HCT116 (cell line): ENCODE measurements at regions not wholly inside any gene's neighbourhood (a gene's known extent, or its start where the extent isn't known, plus 50 kb on each side); places are given as distances from the start of the nearest gene placed in this dataset.

Source experiments
- ATAC-seq: fragments of 200-7000 bp; cut with Tn5 transposase; 2 replicates; pipeline ENCODE4 v1.9.1; 2020; ENCODE audit warnings: mild to moderate bottlenecking, moderate library complexity
- BruUV-seq: library from RNA; stranded (reverse); fragments of 400-500 nt; replicated peaks from 2 replicates; lab custom pipeline; 2021; lab: Mats Ljungman, UMichigan
- CTCF ChIA-PET: fragments of 300-600 bp; sonication (Branson Sonifier 250); formaldehyde crosslinking; loops from one replicate; lab custom pipeline; 2021; ENCODE audit warnings: antibody characterized with exemption; lab: Charles Lee
- POLR2A ChIA-PET: fragments of 300-600, 350-600 bp; sonication (Branson Sonifier 250); formaldehyde crosslinking; loops from one replicate; lab custom pipeline; 2021; ENCODE audit warnings: antibody characterized with exemption; lab: Charles Lee
- RAD21 ChIA-PET, 2 experiments: fragments of 300-600 bp; sonication (Branson Sonifier 250); formaldehyde crosslinking; loops; one replicate each; lab custom pipeline; 2023; ENCODE audit warnings: low total read pairs in 2 of 2; ENCODE audit not compliant: uncharacterized antibody in 2 of 2, unreplicated experiment in 2 of 2, low non-redundant PET in 1 of 2; lab: Charles Lee
- DNase-seq: peaks from one replicate; pipeline ENCODE4 v3.0.0-alpha.2; 2010; ENCODE audit warnings: low read depth, low spot score
- H2AFZ ChIP-seq: fragments of 200-600 bp; shearing (Covaris generic), sonication (generic); 2 replicates; pipeline ENCODE4 v1.6.1; 2017; ENCODE audit warnings: low read depth, mixed run types, mixed read lengths, antibody characterized with exemption, low read length; ENCODE audit not compliant: poor library complexity, severe bottlenecking
- H3K27ac ChIP-seq: 2 replicates; pipeline ENCODE4 v1.5.1; 2012; ENCODE audit warnings: low read depth, low read length
- H3K27me3 ChIP-seq: fragments of 200-600 bp; sonication (generic); 2 replicates; pipeline ENCODE4 v1.6.1; 2016; ENCODE audit warnings: mixed run types, low read length, mixed read lengths; ENCODE audit not compliant: insufficient read depth
- H3K36me3 ChIP-seq, 2 experiments: fragments of 200-500 bp in 1 of 2; fragments of 200-600 bp in 1 of 2; sonication (Bioruptor generic) in 1 of 2; sonication (generic) in 1 of 2; 2 replicates each; pipeline versions ENCODE4 v1.5.1 to v1.6.1; 2014 to 2016; ENCODE audit warnings: low read length in 2 of 2, inconsistent platforms in 1 of 2, mixed read lengths in 1 of 2, mixed run types in 1 of 2; ENCODE audit not compliant: insufficient read depth in 2 of 2, control insufficient read depth in 1 of 2
- H3K4me1 ChIP-seq, 2 experiments: fragments of 200-600 bp in 1 of 2; sonication (generic) in 1 of 2; 2 replicates each; pipeline versions ENCODE4 v1.5.1 to v1.6.1; 2012 to 2017; ENCODE audit warnings: low read length in 2 of 2, inconsistent platforms in 1 of 2, mild to moderate bottlenecking in 1 of 2, mixed read lengths in 1 of 2, mixed run types in 1 of 2, moderate library complexity in 1 of 2; ENCODE audit not compliant: insufficient read depth in 2 of 2, control insufficient read depth in 1 of 2
- H3K4me2 ChIP-seq: fragments of 200-600 bp; sonication (generic); 2 replicates; pipeline ENCODE4 v1.6.1; 2017; ENCODE audit warnings: mixed run types, low read length, mixed read lengths
- H3K4me3 ChIP-seq, 2 experiments: fragments of 200-600 bp in 1 of 2; sonication (generic) in 1 of 2; replicated peaks in 1 of 2; 2 replicates each; pipeline ENCODE4 v1.5.1; 2011 to 2016; ENCODE audit warnings: low read length in 2 of 2, control low read depth in 1 of 2, low read depth in 1 of 2, mild to moderate bottlenecking in 1 of 2, mixed read lengths in 1 of 2, mixed run types in 1 of 2
- H3K79me2 ChIP-seq: fragments of 200-600 bp; sonication (generic); 2 replicates; pipeline ENCODE4 v1.6.1; 2017; ENCODE audit warnings: mild to moderate bottlenecking, mixed run types, low read length, moderate library complexity, mixed read lengths; ENCODE audit not compliant: insufficient read depth
- H3K9ac ChIP-seq: fragments of 200-600 bp; sonication (generic); 2 replicates; pipeline ENCODE4 v1.6.1; 2016; ENCODE audit warnings: low read length, mixed read lengths
- H3K9me2 ChIP-seq: fragments of 200-600 bp; sonication (generic), shearing (Covaris generic); 2 replicates; pipeline ENCODE4 v1.6.1; 2017; ENCODE audit warnings: mixed run types, mild to moderate bottlenecking, moderate library complexity; ENCODE audit not compliant: insufficient read depth
- H3K9me3 ChIP-seq, 2 experiments: fragments of 200-500 bp in 1 of 2; fragments of 200-600 bp in 1 of 2; sonication (Bioruptor generic) in 1 of 2; sonication (generic) in 1 of 2; 2 replicates each; pipeline ENCODE4 v1.6.1; 2014 to 2017; ENCODE audit warnings: low read length in 2 of 2, mixed read lengths in 2 of 2, inconsistent platforms in 1 of 2, low read depth in 1 of 2, mild to moderate bottlenecking in 1 of 2, mixed run types in 1 of 2, moderate library complexity in 1 of 2; ENCODE audit not compliant: control insufficient read depth in 1 of 2, insufficient read depth in 1 of 2
- H4K20me1 ChIP-seq: fragments of 200-600 bp; sonication (generic), shearing (Covaris generic); 2 replicates; pipeline ENCODE4 v1.6.1; 2017; ENCODE audit warnings: mixed run types, mild to moderate bottlenecking, moderate library complexity; ENCODE audit not compliant: insufficient read depth
- ATF3 ChIP-seq: IDR thresholded peaks from 2 replicates; pipeline ENCODE4 v1.6.1; 2012
- CEBPB ChIP-seq: IDR thresholded peaks from 2 replicates; pipeline ENCODE4 v1.6.1; 2012; ENCODE audit warnings: low read depth
- CTCF ChIP-seq, 3 experiments: fragments of 200-600 bp in 1 of 3; sonication (generic) in 1 of 3; IDR thresholded peaks in 2 of 3; conservative IDR thresholded peaks in 1 of 3; 2 replicates each; pipeline ENCODE4 v1.5.1; 2012 to 2017; ENCODE audit warnings: low read depth in 2 of 3, low read length in 2 of 3, antibody characterized with exemption in 1 of 3, borderline replicate concordance in 1 of 3, control low read depth in 1 of 3, mild to moderate bottlenecking in 1 of 3, mixed read lengths in 1 of 3, mixed run types in 1 of 3, moderate library complexity in 1 of 3; ENCODE audit not compliant: insufficient read depth in 1 of 3
- ELF1 ChIP-seq: IDR thresholded peaks from 2 replicates; pipeline ENCODE4 v1.6.1; 2012; ENCODE audit warnings: low read depth, borderline replicate concordance
- EZH2 ChIP-seq: fragments of 200-600 bp; sonication (generic); IDR thresholded peaks from 2 replicates; pipeline ENCODE4 v1.6.1; 2017; ENCODE audit warnings: antibody characterized with exemption, mixed run types
- EZH2phosphoT487 ChIP-seq: fragments of 200-600 bp; IDR thresholded peaks from 2 replicates; pipeline ENCODE4 v1.6.1; 2018; ENCODE audit warnings: antibody characterized with exemption, borderline replicate concordance
- JUND ChIP-seq: IDR thresholded peaks from 2 replicates; pipeline ENCODE4 v1.6.1; 2012
- POLR2A ChIP-seq: IDR thresholded peaks from 2 replicates; pipeline ENCODE4 v1.7.0; 2011; ENCODE audit warnings: borderline replicate concordance; ENCODE audit not compliant: insufficient read depth, insufficient read length; ENCODE audit errors: extremely low read depth
- REST ChIP-seq: IDR thresholded peaks from 2 replicates; pipeline ENCODE4 v1.6.1; 2012; ENCODE audit warnings: low read depth
- SIN3A ChIP-seq: IDR thresholded peaks from 2 replicates; pipeline ENCODE4 v1.6.1; 2012; ENCODE audit warnings: low read depth
- SP1 ChIP-seq: IDR thresholded peaks from 2 replicates; pipeline ENCODE4 v1.6.1; 2012; ENCODE audit warnings: low read depth
- SRF ChIP-seq: IDR thresholded peaks from 2 replicates; pipeline ENCODE4 v1.6.1; 2012; ENCODE audit warnings: low read depth
- YY1 ChIP-seq: IDR thresholded peaks from 2 replicates; pipeline ENCODE4 v1.6.1; 2011; ENCODE audit warnings: low read length, low read depth, moderate library complexity, mild to moderate bottlenecking; ENCODE audit not compliant: insufficient replicate concordance; ENCODE audit errors: extremely low read depth
- intact Hi-C: fragments of 100-400 bp; cut with micrococcal nuclease; formaldehyde crosslinking; loops from 2 replicates; pipeline ENCODE4 v1.10.0; 2022

- TF ChIP-seq SP1 (no peak), POLR2A (no peak), EZH2 (no peak), JUND (no peak)
- TF ChIP-seq, all 23 proteins: peak for 0
Measured at GRCh38 chr7:153385502-153385901, 626.0 kb downstream of the ACTR3B start (continued).

- Histone ChIP-seq H3K36me3 (no peaks in the 10 kb centered on the region), H3K79me2 (no peaks in the 10 kb centered on the region), H3K4me1 (no peaks in the 10 kb centered on the region), H4K20me1 (no peaks in the 10 kb centered on the region), H3K9me2 (no peaks in the 10 kb centered on the region), H3K27me3 (no peaks in the 10 kb centered on the region), H3K4me2 (no peak overlapping the region), H2AFZ (no peak overlapping the region), H3K9ac (no peak overlapping the region), H3K9me3 (peaks cover 0 to 15% of the 10 kb centered on the region in 2 experiments; a peak in 1 of 4 replicates), H3K27ac (no peak overlapping the region), H3K4me3 (no peak overlapping the region)
- ATAC-seq (no peak), DNase-seq (no peak)
- intact Hi-C loops: no loop called here
- CTCF ChIA-PET: no interaction called here
- BruUV-seq: no TSS peak
- TF ChIP-seq EZH2phosphoT487 (no peak), SRF (no peak), ATF3 (no peak), CTCF (IDR thresholded peaks at IDR 0.05 in 2 of 3, conservative IDR thresholded peaks at IDR 0.05 in 1 of 3; ENCODE audit: borderline replicate concordance in 1 of 3, insufficient read depth in 1 of 3, low read depth in 2 of 3, low read length in 2 of 3) (no peak), ELF1 (no peak), REST (no peak), EZH2 (no peak), CEBPB (no peak), YY1 (no peak), JUND (no peak), SIN3A (no peak)
- RAD21 ChIA-PET: no interaction called here
- POLR2A ChIA-PET: no interaction called here
Measured at GRCh38 chr7:153386556-153386955, 627.0 kb downstream of the ACTR3B start.
